Dermis microvascular lymphatic vessel endothelial cell (primary cell): ENCODE measurements at regions not wholly inside any gene's neighbourhood (a gene's known extent, or its start where the extent isn't known, plus 50 kb on each side); places are given as distances from the start of the nearest gene placed in this dataset.
"Not testable (repeated sequence)": the region's sequence is repeated elsewhere in the genome, so short reads cannot be mapped to it uniquely, and the experiment has no call there.

ENCODE experiments used
- DNase-seq, 2 donors: peaks; one replicate each; pipeline versions ENCODE4 v3.0.0 to v3.0.0-alpha.2; 2010; ENCODE audit warnings: low read depth in 2 of 2

DNA sequence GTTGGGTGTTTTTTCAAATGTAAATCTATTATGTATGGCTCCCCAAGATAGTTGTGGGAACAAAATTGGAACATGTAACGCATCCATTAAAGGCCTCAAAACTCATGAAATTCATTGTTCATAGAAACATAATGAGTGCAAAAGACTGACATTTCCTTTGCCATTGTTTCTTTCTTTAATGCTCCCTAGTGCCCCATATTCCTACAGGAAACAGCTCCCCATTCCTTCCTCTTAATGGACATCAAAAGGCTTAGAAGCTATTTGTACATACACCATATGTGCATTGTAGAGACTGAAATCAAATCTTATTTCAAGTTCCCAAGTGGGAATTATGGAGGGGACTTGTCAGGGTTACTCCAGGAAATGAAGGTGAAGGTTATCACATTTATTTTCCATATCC lies 139.1 kb downstream of the AHR start:
- peak in 1 of 2 donors; percentile 65 for DNase-seq

DNA sequence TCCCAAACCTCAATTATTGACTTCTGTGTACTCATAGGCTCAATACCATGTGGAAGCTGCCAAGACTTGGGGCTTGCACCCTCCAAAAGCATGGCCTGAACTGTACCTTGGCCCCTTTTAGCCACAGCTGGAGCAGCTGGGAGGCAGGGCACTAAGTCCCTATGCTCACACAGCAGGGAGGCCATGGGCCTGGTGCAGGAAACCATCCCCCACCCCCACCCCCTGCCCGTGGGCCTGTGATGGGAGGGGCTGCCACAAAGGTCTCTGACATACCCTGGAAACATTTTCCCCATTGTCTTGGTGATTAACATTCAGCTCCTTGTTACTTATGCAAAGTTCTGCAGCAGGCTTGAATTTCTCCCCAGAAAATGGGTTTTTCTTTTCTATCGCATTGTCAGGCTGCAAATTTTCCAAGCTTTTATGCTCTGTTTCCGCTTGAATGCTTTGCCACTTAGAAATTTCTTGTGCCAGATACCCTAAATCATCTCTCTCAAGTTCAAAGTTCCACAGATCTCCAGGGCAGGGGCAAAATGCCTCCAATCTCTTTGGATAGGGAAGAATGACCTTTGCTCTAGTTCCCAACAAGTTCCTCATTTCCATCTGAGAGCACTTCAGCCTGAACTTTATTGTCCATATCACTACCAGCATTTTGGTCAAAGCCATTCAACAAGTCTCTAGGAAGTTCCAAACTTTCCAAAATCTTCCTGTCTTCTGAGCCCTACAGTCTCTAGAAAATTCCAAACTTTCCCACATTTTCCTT lies 141.8 kb downstream of the AHR start:
- not testable (repeated sequence) for DNase-seq

DNA sequence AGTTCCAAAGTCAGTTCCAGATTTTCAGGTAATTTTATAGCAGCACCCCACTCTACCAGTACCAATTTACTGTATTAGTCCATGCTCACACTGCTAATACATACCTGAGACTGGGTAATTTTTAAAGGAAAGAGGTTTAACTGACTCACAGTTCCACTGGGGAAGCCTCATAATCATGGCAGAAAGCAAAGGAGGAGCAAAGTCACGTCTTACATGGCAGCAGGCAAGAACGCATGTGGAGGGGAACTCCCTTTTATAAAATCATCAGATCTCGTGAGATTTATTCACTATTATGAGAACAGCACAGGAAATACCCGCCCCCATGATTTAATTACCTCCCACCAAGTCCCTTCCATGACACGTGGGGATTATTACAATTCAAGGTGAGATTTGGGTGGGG lies 142.4 kb downstream of the AHR start:
- no peak for DNase-seq

DNA sequence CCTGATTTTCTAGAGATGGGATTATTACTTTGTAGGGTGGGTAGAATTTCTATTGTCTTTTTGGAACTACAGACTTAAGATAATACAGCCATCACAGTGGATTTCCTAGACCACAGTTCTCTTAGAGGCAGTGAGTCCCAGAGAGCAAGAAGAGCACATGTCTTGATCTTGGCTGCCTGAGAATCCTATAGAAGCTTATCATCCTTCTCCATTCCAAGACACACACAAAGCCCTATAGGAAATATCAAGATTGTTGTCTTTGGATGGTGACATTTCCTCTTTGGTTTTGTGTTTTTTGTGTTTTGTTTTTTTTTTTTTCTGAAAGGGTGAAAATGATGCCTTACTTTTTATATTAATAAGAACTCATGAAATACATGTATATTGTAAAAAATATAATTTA lies 143.1 kb downstream of the AHR start:
- peak in 1 of 2 donors; percentile 78 for DNase-seq

DNA sequence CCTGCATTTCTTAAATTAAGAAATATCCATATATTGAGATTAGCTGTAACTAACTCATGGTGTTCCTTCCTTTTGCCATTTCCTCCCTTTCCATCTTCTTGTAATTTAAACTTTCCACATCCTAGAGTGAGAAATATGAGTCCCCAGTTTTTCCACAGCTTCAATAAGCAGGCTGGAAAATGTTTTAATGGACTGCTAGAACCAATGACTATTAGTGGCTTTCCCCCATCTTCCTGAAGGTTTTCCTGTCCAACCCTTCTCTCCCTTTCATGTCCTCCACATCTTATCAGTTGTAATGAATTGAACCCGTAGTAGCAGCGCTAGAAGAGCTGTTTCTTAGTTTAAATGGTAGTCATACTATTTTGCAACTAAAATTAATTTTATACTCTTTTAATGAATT lies 145.7 kb downstream of the AHR start:
- DNase-seq = peak; percentile 39 to 81

DNA sequence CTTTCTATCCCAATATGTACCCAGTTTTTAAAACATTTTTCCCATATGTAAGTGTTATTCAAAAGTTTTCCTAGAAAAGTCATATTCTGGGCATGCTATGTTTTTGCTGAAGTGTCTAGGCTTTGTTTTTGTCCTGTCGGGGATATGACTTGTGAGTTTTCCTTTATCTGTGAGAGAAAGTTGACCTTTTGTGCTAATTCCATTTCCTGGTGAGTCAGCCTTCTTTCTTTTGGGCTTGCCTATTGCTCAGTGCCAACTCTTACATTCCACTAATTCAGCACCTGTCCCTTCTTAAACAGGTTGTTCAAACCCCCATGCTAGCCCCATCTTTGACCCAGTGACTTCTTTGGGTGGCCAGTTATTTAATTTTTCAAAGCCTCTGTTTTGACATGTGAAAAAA lies 146.2 kb downstream of the AHR start:
- DNase-seq = peak; percentile 79 to 95

DNA sequence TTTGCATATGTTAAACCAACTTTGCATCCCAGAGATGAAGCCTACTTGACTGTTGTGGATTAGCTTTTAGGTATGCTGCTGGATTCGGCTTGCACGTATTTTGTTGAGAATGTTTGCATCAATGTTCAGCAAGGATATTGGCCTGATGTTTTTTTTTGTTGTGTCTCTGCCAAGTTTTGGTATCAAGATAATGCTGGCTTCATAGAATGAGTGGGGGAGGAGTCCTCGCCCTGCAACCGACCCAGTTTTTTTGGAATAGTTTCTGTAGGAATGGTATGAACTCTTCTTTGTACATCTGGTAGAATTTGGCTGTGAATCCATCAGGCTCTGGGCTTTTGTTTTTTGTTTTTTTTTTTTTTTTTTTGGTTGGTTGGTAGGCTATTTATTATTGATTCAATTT lies 147.9 kb downstream of the AHR start:
- peak; percentile 34 to 54 for DNase-seq

DNA sequence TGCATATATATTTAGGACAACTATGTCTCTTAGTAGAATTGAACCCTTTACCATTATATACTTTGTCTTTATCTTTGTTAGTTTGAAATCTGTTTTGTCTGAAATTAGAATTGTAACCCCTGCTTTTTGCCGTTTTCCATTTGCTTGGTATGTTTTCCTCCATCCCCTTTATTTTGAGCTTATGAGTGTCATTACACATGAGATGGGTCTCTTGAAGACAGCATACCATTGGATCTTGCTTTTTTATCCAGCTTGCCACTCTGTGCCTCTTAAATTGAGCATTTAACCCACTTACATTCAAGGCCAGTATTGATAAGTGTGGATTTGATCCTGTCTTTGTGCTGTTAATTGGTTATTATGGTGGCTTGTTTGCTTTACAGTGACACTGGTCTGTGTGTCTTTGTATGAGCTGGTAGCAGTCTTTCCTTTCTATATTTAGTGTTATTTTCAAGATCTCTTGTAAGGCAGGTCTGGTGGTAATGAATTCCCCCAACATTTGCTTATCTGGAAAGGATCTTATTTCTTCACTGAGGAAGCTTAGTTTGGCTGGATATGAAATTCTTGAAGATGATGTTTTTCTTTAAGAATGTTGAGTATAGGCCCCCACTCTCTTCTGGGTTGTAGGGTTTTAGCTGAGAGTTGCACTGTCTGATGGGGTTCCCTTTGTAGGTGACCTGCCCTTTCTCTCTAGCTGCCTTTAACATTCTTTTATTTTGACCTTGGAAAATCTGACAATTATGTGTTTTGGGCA lies 149.5 kb downstream of the AHR start:
- no peak for DNase-seq

DNA sequence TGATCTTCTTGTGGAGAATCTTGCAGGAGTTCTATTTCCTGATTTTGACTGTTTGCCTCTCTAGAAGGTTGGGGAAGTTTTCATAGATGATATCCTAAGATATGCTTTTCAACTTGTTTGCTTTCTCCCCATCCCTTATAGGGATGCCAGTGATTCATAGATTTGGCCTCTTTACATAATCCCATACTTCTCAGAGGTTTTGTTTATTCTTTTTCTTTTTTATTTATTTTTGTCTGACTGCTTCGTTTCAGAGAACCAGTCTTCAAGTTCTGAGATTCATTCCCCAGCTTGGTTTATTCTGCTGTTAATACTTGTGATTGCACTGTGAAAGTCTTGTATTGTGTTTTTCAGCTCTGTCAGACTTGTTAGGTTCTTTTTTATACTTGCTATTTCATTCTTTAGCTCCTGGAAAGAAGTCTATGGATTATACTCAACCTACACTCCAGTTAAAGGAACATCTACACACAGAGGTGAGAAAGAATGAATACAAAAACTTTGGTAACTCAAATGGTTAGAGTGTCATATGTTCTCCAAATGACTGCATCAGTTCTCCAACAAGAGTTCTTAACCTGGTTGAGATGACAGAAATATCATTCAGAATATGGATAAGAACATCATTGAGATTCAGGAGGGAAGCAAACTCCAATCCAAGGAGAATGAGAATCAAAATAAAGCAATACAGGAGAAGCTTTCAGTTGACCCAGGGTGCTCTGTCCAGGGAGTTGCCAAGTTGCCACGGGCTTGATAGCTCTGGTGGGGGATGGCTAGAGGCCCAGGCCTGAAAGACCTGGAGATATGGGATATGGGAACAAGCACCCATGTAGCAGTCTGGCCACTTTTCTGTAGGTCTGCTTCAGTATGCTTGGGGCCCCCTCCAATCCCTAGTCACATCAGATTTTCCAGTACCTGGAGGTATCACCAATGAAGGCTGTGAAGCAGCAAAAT lies 150.3 kb downstream of the AHR start:
- DNase-seq = no peak

DNA sequence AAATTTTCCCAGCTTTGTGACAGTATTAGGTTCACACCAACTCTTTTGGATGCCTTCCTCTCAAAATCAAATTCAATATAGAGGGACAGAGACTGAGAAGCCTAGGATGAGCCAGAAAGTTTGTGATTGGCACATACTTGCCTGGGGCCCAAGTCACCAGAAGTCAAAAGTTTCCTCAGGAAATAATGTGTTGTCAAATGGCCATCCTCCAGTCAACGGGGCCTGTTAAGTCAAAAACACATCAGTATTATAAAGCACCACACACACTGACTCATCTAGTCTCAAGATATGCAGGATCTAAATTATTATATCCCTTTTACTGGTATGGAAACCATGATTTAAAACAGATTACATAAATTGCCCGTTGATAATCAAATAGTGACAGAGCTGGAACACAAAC lies 158.1 kb downstream of the AHR start:
- DNase-seq = peak; percentile 36 to 78

DNA sequence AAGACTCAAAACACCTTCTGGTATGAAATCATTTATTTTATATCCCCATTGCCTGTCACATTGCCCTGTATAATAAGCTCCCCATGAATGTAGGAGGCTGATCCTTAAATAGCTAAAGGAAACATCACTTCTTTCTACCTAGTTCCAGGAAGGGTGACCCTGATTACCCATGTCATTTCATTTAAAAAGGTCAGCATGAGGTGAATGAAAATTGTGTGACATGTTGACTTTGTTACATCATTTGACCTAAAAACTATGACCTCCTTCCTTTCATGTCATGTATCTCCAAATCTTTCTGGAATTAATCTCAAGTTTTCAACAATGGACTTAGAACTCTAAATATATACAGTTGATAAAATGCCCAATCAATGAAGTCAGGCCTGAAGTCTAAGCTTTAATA lies 161.5 kb downstream of the AHR start:
- DNase-seq = no peak

DNA sequence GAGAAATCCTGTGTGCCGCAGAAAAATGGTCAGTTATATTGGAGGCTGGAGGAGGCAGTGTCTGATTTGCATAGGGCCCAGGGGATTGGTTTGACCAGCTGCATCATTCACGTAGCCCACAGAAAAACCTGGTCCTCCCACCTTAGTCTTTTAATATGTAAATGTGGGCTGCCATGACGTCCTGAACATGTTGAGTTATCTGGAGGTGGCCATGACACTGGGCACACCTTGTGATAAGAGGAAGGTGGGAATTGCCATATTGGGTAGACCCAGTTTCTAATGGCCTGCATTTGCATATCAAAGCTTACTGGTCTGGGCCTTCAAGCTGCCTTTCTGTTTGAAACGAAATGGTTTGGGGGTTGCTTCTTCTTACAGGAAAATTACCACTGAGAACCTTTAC lies 162.2 kb downstream of the AHR start:
- no peak for DNase-seq

DNA sequence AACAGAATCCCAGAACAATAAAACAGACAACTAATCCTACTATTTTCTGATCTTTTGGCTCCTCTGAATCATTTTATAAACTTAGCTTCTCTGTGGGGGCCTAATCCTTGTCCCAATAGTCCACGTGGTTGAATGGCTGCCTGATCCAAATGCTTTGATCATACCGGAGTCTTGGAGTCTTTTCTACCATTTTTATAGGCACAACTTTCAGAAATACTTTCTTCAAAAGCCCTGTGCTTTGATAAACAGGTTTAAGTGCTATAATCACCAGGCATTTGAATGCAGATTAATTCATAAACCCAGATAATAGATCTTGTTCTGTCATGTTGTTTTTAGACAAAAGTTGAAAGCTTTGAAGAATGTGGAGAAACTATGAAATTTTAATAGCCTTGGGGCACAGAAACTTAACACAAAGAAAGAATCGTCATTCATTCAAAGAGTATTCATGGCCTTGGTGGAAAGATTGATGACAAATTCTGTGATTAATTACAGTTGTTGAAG lies 163.7 kb downstream of the AHR start:
- no peak for DNase-seq

DNA sequence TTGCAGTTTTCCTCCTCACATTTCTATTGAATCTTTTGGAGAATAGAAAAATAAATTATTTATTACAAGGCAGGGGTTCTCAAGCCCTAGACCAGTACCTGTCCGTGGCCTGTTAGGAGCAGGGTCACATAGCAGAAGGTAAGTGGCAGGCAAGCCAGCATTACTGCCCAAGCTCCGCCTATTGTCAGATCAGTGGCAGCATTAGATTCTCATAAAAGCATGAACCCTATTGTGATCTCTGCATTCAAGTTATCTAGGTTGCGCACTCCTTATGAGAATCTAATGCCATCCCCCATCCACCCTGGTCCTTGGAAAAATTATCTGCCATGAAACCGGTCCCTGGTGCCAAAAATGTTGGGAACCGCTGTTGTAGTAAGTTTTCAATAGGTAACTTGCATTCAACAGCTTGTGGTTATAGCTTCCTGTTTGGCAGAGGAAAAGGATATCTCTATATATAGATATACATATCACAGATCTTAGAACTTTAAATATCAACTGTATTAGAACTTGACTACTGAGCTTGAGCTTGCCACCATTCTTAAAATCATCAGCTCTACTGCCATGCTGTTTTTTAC lies 165.1 kb downstream of the AHR start:
- peak in 1 of 2 donors; percentile 49 for DNase-seq

DNA sequence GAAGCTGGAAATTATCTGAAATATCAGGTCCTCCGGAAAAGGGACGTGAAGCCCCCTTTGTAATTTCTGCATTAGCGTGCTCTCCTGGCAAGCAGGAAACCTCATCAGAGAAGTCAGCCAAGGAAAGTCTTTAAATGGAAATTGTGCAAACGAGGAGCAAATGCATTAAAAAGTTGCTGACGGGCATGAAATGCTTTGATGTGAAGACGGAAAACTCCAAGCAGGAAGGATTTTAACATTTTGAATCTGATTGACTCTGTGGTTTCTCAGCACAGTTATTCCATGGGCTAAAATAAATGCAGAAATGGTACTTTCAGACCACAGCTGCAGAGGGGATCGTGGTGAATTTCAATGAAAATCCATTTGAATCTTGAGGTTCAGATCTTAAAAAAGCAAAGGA lies 167.8 kb downstream of the AHR start:
- no peak for DNase-seq

DNA sequence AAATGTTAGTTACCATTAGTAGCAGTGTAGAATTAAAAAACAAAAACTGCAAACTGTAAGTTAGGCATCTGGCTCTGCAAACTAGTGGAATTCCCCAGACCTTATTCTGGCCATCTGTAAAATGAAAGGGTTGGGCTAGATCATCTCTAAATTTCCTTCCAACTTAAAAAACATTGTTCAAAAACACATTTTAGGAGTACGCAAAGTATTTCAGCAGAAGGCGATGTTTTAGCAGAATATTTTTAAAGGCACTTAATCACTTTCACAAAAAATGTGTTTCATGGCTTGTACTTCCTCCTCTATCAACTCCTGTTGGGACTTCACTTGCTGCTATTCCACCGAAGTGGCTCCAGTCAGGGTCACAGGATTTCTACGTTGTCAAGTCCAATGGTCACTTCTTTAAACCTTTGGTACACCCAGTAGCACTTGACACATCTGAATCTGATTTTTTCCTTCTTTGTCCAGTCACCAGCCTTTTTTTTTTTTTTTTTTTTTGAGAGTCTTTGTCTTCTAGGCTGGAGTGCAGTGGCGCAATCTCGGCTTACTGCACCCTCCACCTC lies 169.0 kb downstream of the AHR start:
- DNase-seq = no peak

DNA sequence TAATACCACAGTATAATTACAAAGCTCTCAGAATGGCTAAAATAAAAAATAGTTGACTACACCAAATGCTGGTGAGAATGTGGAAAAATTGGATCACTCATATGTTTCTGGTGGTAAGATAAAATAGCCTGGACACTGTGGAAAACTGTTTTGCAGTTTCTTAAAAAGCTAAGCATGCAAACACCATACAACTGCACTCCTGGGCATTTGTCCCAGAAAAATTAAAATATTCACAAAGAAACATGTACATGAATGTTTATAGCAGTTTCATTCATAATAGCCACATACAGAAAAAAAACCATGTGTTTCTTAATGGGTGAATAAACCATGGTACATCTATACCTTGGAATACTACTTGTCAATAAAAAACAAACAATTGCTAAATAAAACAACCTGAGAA lies 172.9 kb downstream of the AHR start:
- no peak for DNase-seq

DNA sequence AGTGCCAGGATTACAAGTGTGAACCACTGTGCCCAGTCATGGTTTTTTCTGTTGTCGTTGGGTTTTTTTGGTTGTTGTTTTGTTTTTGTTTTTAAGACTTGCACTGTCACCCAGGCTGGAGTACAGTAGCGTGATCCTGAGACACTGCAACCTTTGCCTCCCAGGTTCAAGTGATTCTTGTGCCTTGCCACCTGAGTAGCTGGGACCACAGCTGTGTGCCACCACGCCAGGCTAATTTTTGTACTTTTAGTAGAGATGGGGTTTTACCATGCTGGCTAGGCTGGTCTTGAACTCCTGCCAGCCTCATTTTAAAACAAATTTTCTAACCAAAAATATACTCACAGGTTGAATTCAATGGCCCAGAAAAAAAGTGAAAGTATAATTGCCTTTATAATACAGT lies 174.1 kb downstream of the AHR start:
- DNase-seq = no peak

DNA sequence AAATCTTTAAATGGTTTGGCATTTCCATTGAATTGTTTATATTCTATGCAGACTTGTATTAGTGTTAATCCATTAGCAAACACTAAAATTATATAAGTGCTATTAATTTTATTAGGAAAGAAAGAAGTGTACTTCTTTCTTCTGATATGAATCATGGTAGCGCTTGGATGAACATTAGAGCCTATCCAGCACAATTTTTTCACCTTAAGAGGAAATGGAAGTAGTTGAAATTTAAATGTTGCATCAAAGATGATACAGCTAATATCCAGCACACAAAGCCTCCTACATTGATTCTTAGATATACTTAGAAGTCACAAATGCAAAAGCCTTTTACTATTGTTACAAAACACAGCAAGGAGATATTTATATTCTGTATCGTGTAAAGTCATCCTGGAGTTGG lies 174.5 kb downstream of the AHR start:
- DNase-seq = no peak

DNA sequence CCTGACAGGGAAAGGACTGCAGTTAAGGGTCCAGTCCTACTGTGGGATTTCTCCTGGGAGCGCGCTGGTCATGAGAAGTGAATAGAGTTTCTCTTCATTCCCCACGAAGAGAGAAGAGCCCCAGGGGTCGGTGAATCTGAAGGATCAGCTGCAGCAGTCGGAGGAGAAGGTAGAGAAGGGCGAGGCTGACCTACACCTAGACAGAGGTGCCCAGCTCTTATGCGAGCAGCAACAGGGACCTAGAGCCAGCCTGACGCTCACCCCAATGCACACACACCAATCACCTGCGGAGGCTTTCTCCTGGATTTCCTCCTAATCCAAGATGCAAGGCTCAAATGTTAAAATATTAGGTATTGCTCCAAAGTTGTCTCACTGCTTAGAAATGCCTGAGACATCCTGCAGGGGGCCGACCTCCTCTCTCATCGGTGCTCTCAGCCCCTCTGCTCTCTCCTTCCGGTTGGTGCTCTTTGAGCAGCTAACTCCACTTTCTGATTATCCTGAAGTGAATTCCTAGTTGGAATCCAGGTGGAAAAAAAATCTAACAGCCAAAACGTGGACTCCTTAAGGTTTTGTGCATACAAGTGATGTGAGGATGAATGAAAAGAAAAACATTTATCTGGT lies 176.4 kb downstream of the AHR start:
- DNase-seq = no peak

DNA sequence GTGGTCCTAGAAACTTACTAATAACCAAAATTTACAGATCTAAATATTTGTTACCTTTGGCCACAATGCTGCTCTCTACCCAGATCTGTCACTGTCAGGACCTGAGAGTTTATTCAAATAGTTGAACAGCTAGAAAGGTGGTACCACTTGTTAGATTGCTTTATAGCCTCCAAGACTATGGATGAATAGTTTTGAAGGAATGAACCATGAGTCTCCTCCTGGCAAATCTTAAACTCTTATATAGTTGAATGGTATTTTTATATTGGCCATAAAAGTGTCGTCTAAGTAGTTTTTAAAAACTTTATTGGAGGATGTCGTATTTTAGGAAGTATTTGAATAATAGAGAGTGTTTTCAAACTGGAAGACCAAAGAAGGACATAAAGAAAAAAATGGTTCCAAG lies 178.7 kb downstream of the AHR start:
- DNase-seq = no peak
